Urothelium cell line (cell line): ENCODE measurements at regions not wholly inside any gene's neighbourhood (a gene's known extent, or its start where the extent isn't known, plus 50 kb on each side); places are given as distances from the start of the nearest gene placed in this dataset.

Source experiments
- DNase-seq: peaks from one replicate; pipeline ENCODE4 v3.0.0; 2011; ENCODE audit warnings: low spot score, mixed read lengths
- FAIRE-seq: peaks from 2 replicates; lab custom pipeline; 2011; peaks lifted over from hg19 to GRCh38; lab: Jason Lieb, UNC

- FAIRE-seq (no peak), DNase-seq (no peak)
Measured at GRCh38 chr10:47077386-47077785, 166.2 kb downstream of the PTPN20 start.

- DNase-seq (no peak), FAIRE-seq (no peak)
Measured at GRCh38 chr10:47077941-47078340, 166.7 kb downstream of the PTPN20 start.

GRCh38 chr10:47078393-47079203, 167.4 kb downstream of the PTPN20 start:
- DNase-seq (no peak), FAIRE-seq (no peak)

GRCh38 chr10:47079204-47079580, 168.0 kb downstream of the PTPN20 start:
- no peak for FAIRE-seq
- no peak for DNase-seq

- FAIRE-seq (no peak), DNase-seq (no peak)
Measured at GRCh38 chr10:47081264-47081663, 170.0 kb downstream of the PTPN20 start.

- DNase-seq (no peak), FAIRE-seq (no peak)
Measured at GRCh38 chr10:47082055-47082784, 171.0 kb downstream of the PTPN20 start.

- no peak for FAIRE-seq
- DNase-seq: no peak
Measured at GRCh38 chr10:47087667-47088066, 176.4 kb downstream of the PTPN20 start.

- no peak for DNase-seq
- no peak for FAIRE-seq
Measured at GRCh38 chr10:47088656-47089354, 177.6 kb downstream of the PTPN20 start.

GRCh38 chr10:47090042-47090441, 178.8 kb downstream of the PTPN20 start:
- DNase-seq (no peak), FAIRE-seq (no peak)

- FAIRE-seq (no peak), DNase-seq (no peak)
Measured at GRCh38 chr10:47090903-47091302, 179.7 kb downstream of the PTPN20 start.

GRCh38 chr10:47091421-47091820, 180.2 kb downstream of the PTPN20 start:
- DNase-seq (no peak), FAIRE-seq (no peak)

- FAIRE-seq: no peak
- no peak for DNase-seq
Measured at GRCh38 chr10:47092376-47092775, 181.1 kb downstream of the PTPN20 start.

GRCh38 chr10:47092831-47093230, 181.6 kb downstream of the PTPN20 start:
- FAIRE-seq: no peak
- no peak for DNase-seq

GRCh38 chr10:47094126-47094525, 182.9 kb downstream of the PTPN20 start:
- no peak for DNase-seq

GRCh38 chr10:47094636-47095035, 183.4 kb downstream of the PTPN20 start:
- FAIRE-seq (no peak), DNase-seq (no peak)

More at GRCh38 chr10:47094126-47094525, 182.9 kb downstream of the PTPN20 start:
- no peak for FAIRE-seq

- no peak for FAIRE-seq
- no peak for DNase-seq
Measured at GRCh38 chr10:47095211-47095610, 184.0 kb downstream of the PTPN20 start.

- DNase-seq (no peak), FAIRE-seq (no peak)
Measured at GRCh38 chr10:47095848-47096612, 184.8 kb downstream of the PTPN20 start.

- no peak for DNase-seq
- FAIRE-seq: no peak
Measured at GRCh38 chr10:47098238-47098637, 187.0 kb downstream of the PTPN20 start.

- no peak for FAIRE-seq
- no peak for DNase-seq
Measured at GRCh38 chr10:47098964-47099363, 187.7 kb downstream of the PTPN20 start.

- FAIRE-seq (no peak), DNase-seq (no peak)
Measured at GRCh38 chr10:47099474-47099873, 188.2 kb downstream of the PTPN20 start.

GRCh38 chr10:47101196-47101595, 190.0 kb downstream of the PTPN20 start:
- DNase-seq: no peak
- no peak for FAIRE-seq
